Endothelial cell of umbilical vein (primary cell): ENCODE measurements at regions not wholly inside any gene's neighbourhood (a gene's known extent, or its start where the extent isn't known, plus 50 kb on each side); places are given as distances from the start of the nearest gene placed in this dataset.

Experiments
- BruUV-seq: library from RNA; stranded (reverse); fragments of 400-500 nt; replicated peaks from 2 replicates; lab custom pipeline; 2021; lab: Mats Ljungman, UMichigan
- CTCF ChIA-PET: fragments of 300-600, 350-600 bp; sonication (Branson Sonifier 250); formaldehyde crosslinking; loops from one replicate; lab custom pipeline; 2021; ENCODE audit warnings: antibody characterized with exemption, inconsistent platforms; lab: Charles Lee
- POLR2A ChIA-PET: fragments of 300-600, 350-600 bp; sonication (Branson Sonifier 250); formaldehyde crosslinking; loops from one replicate; lab custom pipeline; 2021; ENCODE audit warnings: antibody characterized with exemption, inconsistent platforms; lab: Charles Lee
- DNase-seq: peaks from one replicate; pipeline ENCODE4 v3.0.0-alpha.2; 2011; ENCODE audit warnings: low read depth, low spot score
- FAIRE-seq: peaks from 2 replicates; lab custom pipeline; 2011; peaks lifted over from hg19 to GRCh38; lab: Jason Lieb, UNC
- H2AFZ ChIP-seq: 2 replicates; pipeline ENCODE4 v1.6.0; 2012; ENCODE audit warnings: low read depth, low read length, control low read depth, inconsistent platforms
- H3K27ac ChIP-seq: 2 replicates; pipeline ENCODE4 v1.5.1; 2011; ENCODE audit warnings: low read depth, mild to moderate bottlenecking, control low read depth, low read length, moderate library complexity; ENCODE audit not compliant: insufficient read depth
- H3K27me3 ChIP-seq, 2 experiments: 2 replicates each; pipeline versions ENCODE4 v1.6.0 to v1.6.1; 2011; ENCODE audit warnings: low read length in 2 of 2, mixed read lengths in 1 of 2; ENCODE audit not compliant: control insufficient read depth in 2 of 2, insufficient read depth in 2 of 2
- H3K36me3 ChIP-seq, 2 experiments: 2 replicates in 1 of 2; 3 replicates in 1 of 2; pipeline ENCODE4 v1.5.1; 2011; ENCODE audit warnings: low read length in 2 of 2, mild to moderate bottlenecking in 1 of 2, moderate library complexity in 1 of 2; ENCODE audit not compliant: control insufficient read depth in 2 of 2, insufficient read depth in 2 of 2; ENCODE audit errors: extremely low read depth in 1 of 2
- H3K4me1 ChIP-seq: 3 replicates; pipeline ENCODE4 v1.5.1; 2011; ENCODE audit warnings: mild to moderate bottlenecking, low read length; ENCODE audit not compliant: control insufficient read depth, insufficient read depth; ENCODE audit errors: extremely low read depth
- H3K4me2 ChIP-seq: 2 replicates; pipeline ENCODE4 v1.6.1; 2011; ENCODE audit warnings: low read length, control low read depth, mixed read lengths; ENCODE audit not compliant: insufficient read depth
- H3K4me3 ChIP-seq, 3 experiments: fragments of 200-600 bp in 1 of 3; sonication (generic), shearing (Covaris generic) in 1 of 3; replicated peaks in 1 of 3; 2 replicates each; pipeline ENCODE4 v1.5.1; 2011 to 2016; ENCODE audit warnings: control low read depth in 3 of 3, low read length in 3 of 3, mild to moderate bottlenecking in 2 of 3, inconsistent platforms in 1 of 3, low read depth in 1 of 3, moderate library complexity in 1 of 3; ENCODE audit not compliant: insufficient read depth in 1 of 3
- H3K79me2 ChIP-seq: 2 replicates; pipeline ENCODE4 v1.6.0; 2012; ENCODE audit warnings: low read length, inconsistent platforms; ENCODE audit not compliant: control insufficient read depth, insufficient read depth
- H3K9ac ChIP-seq: replicated peaks from 2 replicates; pipeline ENCODE3; 2011; ENCODE audit warnings: low read length, control low read depth; ENCODE audit not compliant: insufficient read depth; ENCODE audit errors: extremely low read depth
- H3K9me1 ChIP-seq: replicated peaks from 3 replicates; pipeline ENCODE4 v1.6.0; 2011; ENCODE audit warnings: mild to moderate bottlenecking, low read length; ENCODE audit not compliant: control insufficient read depth, insufficient read depth; ENCODE audit errors: extremely low read depth
- H3K9me3 ChIP-seq: replicated peaks from 2 replicates; pipeline ENCODE4 v1.5.1; 2012; ENCODE audit warnings: low read length, inconsistent platforms; ENCODE audit not compliant: control insufficient read depth, insufficient read depth
- H4K20me1 ChIP-seq: replicated peaks from 2 replicates; pipeline ENCODE3; 2011; ENCODE audit warnings: mild to moderate bottlenecking, low read length; ENCODE audit not compliant: control insufficient read depth, insufficient read depth; ENCODE audit errors: extremely low read depth
- EZH2 ChIP-seq: IDR thresholded peaks from 2 replicates; pipeline ENCODE4 v1.6.1; 2012; ENCODE audit warnings: borderline replicate concordance, low read depth, mild to moderate bottlenecking, moderate library complexity, low read length, inconsistent platforms; ENCODE audit not compliant: severe bottlenecking
- FOS ChIP-seq: IDR thresholded peaks from 2 replicates; pipeline ENCODE4 v1.6.1; 2011; ENCODE audit warnings: mild to moderate bottlenecking, low read length, moderate library complexity, borderline replicate concordance; ENCODE audit not compliant: insufficient read depth
- GATA2 ChIP-seq: IDR thresholded peaks from 2 replicates; pipeline ENCODE4 v1.7.0; 2011; ENCODE audit warnings: low read depth, mild to moderate bottlenecking, moderate library complexity, mixed read lengths, low read length; ENCODE audit not compliant: insufficient read length, insufficient read depth
- JUN ChIP-seq: IDR thresholded peaks from 2 replicates; pipeline ENCODE4 v1.6.1; 2011; ENCODE audit warnings: borderline replicate concordance, low read depth; ENCODE audit not compliant: insufficient read length, insufficient read depth
- MYC ChIP-seq: IDR thresholded peaks from one replicate; pipeline ENCODE4 v1.6.1; 2011; ENCODE audit warnings: mild to moderate bottlenecking, low read depth, low read length
- POLR2A ChIP-seq: IDR thresholded peaks from 2 replicates; pipeline ENCODE4 v1.6.1; 2012; ENCODE audit warnings: low read depth, mild to moderate bottlenecking, control low read depth, low read length
- POLR2AphosphoS5 ChIP-seq: IDR thresholded peaks from 2 replicates; pipeline ENCODE4 v1.6.1; 2012; ENCODE audit warnings: low read depth, mild to moderate bottlenecking, control low read depth, low read length, moderate library complexity; ENCODE audit not compliant: insufficient read depth
- dilution Hi-C: fragments of 300-500 bp; cut with MboI; formaldehyde crosslinking; loops from one replicate; pipeline ENCODE4 v1.15.0; 2019; ENCODE audit warnings: low sequenced_read_pairs; ENCODE audit not compliant: extremely low pct_ligation_motif_present
- intact Hi-C: fragments of 100-400 bp; cut with micrococcal nuclease; formaldehyde crosslinking; loops from one replicate; pipeline ENCODE4 v1.10.0; 2022
- TF ChIP-seq, protein P1 (sequence below): IDR thresholded peaks from 2 replicates; pipeline ENCODE4 v1.6.1; 2011; ENCODE audit not compliant: insufficient read depth, insufficient read length
- TF ChIP-seq, protein P2 (sequence below), 2 donors: IDR thresholded peaks; 1 replicate in 1 of 2; 2 replicates in 1 of 2; pipeline ENCODE4 v1.5.1; 2011; ENCODE audit warnings: low read length in 2 of 2, mild to moderate bottlenecking in 2 of 2, moderate library complexity in 2 of 2, control low read depth in 1 of 2, inconsistent platforms in 1 of 2, low read depth in 1 of 2; ENCODE audit not compliant: insufficient read depth in 1 of 2; ENCODE audit errors: extremely low read depth in 1 of 2

DNA sequence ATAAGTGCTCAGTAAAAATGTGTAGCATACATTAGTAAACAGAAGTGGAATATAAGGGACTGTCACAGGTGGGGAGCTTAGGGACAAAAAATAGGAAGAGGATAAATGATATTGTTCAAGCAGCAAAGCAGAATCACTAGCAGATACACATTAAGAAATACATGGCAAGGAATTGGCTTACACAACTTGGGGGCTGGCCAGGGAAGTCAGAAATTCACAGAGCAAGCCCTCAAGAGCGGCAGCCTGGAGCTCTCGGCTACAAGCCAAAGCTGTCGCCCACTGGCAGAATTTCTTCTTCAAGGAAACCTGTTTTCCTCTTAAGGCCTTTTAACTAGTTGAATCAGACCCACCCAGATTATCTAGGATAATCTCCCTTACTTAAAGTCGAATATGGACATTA is 73.0 kb upstream of the SMIM23 start:
- TF ChIP-seq, protein P1, sequence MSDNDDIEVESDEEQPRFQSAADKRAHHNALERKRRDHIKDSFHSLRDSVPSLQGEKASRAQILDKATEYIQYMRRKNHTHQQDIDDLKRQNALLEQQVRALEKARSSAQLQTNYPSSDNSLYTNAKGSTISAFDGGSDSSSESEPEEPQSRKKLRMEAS, result no peak
- TF ChIP-seq JUN, result no peak
- TF ChIP-seq POLR2AphosphoS5, result no peak
- no peak for TF ChIP-seq POLR2A
- TF ChIP-seq MYC, result no peak
- no peak for TF ChIP-seq FOS
- TF ChIP-seq, protein P2, sequence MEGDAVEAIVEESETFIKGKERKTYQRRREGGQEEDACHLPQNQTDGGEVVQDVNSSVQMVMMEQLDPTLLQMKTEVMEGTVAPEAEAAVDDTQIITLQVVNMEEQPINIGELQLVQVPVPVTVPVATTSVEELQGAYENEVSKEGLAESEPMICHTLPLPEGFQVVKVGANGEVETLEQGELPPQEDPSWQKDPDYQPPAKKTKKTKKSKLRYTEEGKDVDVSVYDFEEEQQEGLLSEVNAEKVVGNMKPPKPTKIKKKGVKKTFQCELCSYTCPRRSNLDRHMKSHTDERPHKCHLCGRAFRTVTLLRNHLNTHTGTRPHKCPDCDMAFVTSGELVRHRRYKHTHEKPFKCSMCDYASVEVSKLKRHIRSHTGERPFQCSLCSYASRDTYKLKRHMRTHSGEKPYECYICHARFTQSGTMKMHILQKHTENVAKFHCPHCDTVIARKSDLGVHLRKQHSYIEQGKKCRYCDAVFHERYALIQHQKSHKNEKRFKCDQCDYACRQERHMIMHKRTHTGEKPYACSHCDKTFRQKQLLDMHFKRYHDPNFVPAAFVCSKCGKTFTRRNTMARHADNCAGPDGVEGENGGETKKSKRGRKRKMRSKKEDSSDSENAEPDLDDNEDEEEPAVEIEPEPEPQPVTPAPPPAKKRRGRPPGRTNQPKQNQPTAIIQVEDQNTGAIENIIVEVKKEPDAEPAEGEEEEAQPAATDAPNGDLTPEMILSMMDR (IDR thresholded peaks at IDR 0.05; ENCODE audit: extremely low read depth in 1 of 2, insufficient read depth in 1 of 2, low read depth in 1 of 2, low read length in 2 of 2), result no peak
- no peak for TF ChIP-seq EZH2
- TF ChIP-seq GATA2, result no peak
- Histone ChIP-seq H3K79me2 (no peaks in the 10 kb centered on the region), H3K36me3 (no peaks in the 10 kb centered on the region), H3K9me1 (no peaks in the 10 kb centered on the region), H3K4me2 (no peak overlapping the region), H3K9ac (no peak overlapping the region), H2AFZ (no peak overlapping the region), H3K27me3 (peaks cover 5 to 13% of the 10 kb centered on the region in 2 experiments), H3K4me3 (no peak overlapping the region), H3K9me3 (no peaks in the 10 kb centered on the region), H3K27ac (no peak overlapping the region), H4K20me1 (no peaks in the 10 kb centered on the region), H3K4me1 (no peaks in the 10 kb centered on the region)
- DNase-seq (no peak), FAIRE-seq (no peak)
- BruUV-seq, result no TSS peak
- intact Hi-C loops (no loop called here), dilution Hi-C loops (no loop called here)
- ChIA-PET CTCF (interaction anchor here (1.5 kb wide), 2 partner anchors 21 to 294 kb away, joined by 3 read pairs; partner anchors contain the start of gene FGF18), POLR2A (no interaction called here)
